ENCODE measurements at regions not wholly inside any gene's neighbourhood (a gene's known extent, or its start where the extent isn't known, plus 50 kb on each side); places are given as distances from the start of the nearest gene placed in this dataset. TPM values are rescaled to one million over a fixed set of nuclear protein-coding genes. Genes with fewer than 3 reads are reported as not detected.

DNA sequence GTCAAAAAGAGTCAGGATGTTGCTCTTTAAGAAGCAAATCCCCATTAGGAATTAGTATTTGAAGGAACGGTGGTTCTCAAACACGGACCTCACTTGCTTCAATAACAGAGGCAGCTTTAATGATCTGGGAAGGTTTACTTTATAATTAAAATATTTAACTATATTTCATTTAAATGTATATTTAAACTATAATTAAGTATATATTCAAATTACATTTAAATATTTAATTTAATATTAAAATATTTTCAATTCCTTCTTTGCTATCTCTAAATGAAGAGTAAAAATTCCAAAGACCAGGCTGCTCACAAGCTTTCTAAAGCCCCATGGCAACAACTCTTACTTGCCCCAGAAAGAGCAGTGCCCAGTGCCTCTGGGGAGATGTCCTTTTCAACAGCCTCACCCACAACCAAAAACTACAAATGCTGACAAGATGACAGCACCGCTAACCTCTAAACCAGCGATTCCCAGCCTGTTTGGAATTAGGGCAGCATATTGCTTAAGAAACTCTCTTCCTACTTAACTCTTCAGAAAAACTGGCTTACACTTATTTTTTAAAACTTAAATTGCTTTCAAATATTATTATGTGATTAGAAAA lies 62.9 kb upstream of the POU3F3 start:
- intact Hi-C loops (cut with DNase I): no loop called here
- Histone ChIP-seq H3K4me1 (no peaks in the 10 kb centered on the region), H3K36me3 (no peaks in the 10 kb centered on the region), H3K9me3 (no peaks in the 10 kb centered on the region), H3K27ac (no peak overlapping the region), H3K4me3 (no peak overlapping the region), H3K27me3 (no peaks in the 10 kb centered on the region)
- DNase-seq (ENCODE audit: extremely low spot score in 2 of 2): no peak
- TF ChIP-seq, protein P1, sequence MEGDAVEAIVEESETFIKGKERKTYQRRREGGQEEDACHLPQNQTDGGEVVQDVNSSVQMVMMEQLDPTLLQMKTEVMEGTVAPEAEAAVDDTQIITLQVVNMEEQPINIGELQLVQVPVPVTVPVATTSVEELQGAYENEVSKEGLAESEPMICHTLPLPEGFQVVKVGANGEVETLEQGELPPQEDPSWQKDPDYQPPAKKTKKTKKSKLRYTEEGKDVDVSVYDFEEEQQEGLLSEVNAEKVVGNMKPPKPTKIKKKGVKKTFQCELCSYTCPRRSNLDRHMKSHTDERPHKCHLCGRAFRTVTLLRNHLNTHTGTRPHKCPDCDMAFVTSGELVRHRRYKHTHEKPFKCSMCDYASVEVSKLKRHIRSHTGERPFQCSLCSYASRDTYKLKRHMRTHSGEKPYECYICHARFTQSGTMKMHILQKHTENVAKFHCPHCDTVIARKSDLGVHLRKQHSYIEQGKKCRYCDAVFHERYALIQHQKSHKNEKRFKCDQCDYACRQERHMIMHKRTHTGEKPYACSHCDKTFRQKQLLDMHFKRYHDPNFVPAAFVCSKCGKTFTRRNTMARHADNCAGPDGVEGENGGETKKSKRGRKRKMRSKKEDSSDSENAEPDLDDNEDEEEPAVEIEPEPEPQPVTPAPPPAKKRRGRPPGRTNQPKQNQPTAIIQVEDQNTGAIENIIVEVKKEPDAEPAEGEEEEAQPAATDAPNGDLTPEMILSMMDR (IDR thresholded peaks at IDR 0.05): no peak
- TF ChIP-seq POLR2AphosphoS5 (IDR thresholded peaks at IDR 0.05; ENCODE audit: insufficient read depth in 1 of 2, low read depth in 1 of 2): no peak
- no peak for TF ChIP-seq POLR2A (IDR thresholded peaks at IDR 0.05)

DNA sequence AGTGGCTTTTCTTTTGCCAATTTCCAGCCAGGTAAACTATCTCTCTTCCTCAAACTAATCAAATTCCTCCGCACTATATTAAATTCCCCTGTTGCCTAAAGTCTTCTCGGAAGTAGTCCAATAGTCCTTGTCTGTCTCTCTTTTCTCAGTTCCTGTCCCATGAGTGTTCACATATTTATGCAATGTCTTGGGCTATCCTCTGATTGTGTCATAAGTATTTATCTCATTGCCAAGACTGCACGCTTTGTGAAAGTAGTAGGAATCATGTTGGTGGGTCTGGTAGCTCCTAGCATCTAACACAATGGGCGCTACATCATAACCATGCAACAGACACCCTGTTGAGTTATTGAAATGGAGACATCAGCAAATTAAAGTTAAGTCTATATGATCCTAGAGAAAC lies 59.9 kb upstream of the POU3F3 start:
- no peak for DNase-seq (ENCODE audit: extremely low spot score in 2 of 2)

DNA sequence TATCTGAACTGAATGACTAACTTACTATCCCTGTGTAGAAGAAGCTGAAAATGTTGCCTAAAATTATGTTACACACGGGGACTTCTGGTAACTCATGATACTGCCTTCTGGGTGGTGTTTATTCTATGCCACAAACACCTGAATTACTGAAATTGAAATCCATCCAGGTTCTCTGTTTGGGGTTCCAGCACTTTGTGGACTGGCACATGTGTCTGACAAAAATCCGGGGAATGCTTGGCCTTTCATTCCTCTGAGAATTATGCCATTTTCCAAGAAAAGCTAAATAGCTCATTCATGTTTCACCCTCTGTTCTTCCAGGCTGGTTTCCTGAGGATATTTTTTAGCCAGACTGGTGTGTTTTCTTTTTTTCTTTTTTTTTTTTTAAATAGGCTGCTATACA lies 59.5 kb upstream of the POU3F3 start:
- Histone ChIP-seq H3K36me3 (no peaks in the 10 kb centered on the region), H3K9me3 (no peaks in the 10 kb centered on the region), H3K4me1 (no peaks in the 10 kb centered on the region), H3K4me3 (no peak overlapping the region), H3K27ac (no peak overlapping the region), H3K27me3 (no peaks in the 10 kb centered on the region)
- TF ChIP-seq, protein P1 (IDR thresholded peaks at IDR 0.05): no peak
- TF ChIP-seq POLR2AphosphoS5 (IDR thresholded peaks at IDR 0.05; ENCODE audit: insufficient read depth in 1 of 2, low read depth in 1 of 2): no peak
- no peak for TF ChIP-seq POLR2A (IDR thresholded peaks at IDR 0.05)
- DNase-seq (ENCODE audit: extremely low spot score in 2 of 2): no peak
- intact Hi-C loops (cut with DNase I): no loop called here

More for the DNA sequence above, 59.9 kb upstream of the POU3F3 start:
- intact Hi-C loops (cut with DNase I): no loop called here
- no peaks in the 10 kb centered on the region for H3K27me3 ChIP-seq
- no peak overlapping the region for H3K27ac ChIP-seq
- H3K4me3 ChIP-seq: no peak overlapping the region
- no peaks in the 10 kb centered on the region for H3K9me3 ChIP-seq
- no peaks in the 10 kb centered on the region for H3K4me1 ChIP-seq
- no peaks in the 10 kb centered on the region for H3K36me3 ChIP-seq
- TF ChIP-seq, protein P1 (IDR thresholded peaks at IDR 0.05): no peak
- no peak for TF ChIP-seq POLR2A (IDR thresholded peaks at IDR 0.05)
- no peak for TF ChIP-seq POLR2AphosphoS5 (IDR thresholded peaks at IDR 0.05; ENCODE audit: insufficient read depth in 1 of 2, low read depth in 1 of 2)

Small RNA genes in the stretch of these regions (small RNA-seq; reads per million reads assigned to genes)
- not detected for gene RF00139
- gene RF02091: not detected
